ENCODE measurements at regions not wholly inside any gene's neighbourhood (a gene's known extent, or its start where the extent isn't known, plus 50 kb on each side); places are given as distances from the start of the nearest gene placed in this dataset.
A peak's percentile ranks its signal among the peaks of the same experiment; 100 is the strongest.
"Not testable (repeated sequence)": the region's sequence is repeated elsewhere in the genome, so short reads cannot be mapped to it uniquely, and the experiment has no call there.

DNA sequence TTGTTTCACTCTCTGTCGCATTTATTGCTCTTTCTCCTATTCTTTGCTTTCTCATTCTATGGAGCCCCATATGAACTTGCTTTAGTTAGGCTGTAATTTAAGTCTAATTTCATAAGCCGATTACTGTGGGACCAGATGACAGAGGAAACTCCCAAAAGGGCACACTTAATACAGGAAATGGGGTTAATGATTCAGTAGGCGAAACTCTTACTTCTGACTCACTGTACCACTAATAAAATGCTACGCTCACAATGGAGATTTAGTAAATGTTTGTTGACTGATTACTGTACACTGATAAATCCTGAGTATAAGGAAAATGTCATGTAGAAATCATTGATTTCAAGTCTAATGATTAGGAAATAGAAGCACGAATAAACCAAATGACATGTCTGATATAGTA is 276.4 kb downstream of the KLF5 start:
- peak; percentile 9 for DNase-seq (ENCODE audit: low spot score)

GRCh38 chr13:73334445-73334844 is 275.6 kb downstream of the KLF5 start:
- DNase-seq (ENCODE audit: low spot score), result no peak

GRCh38 chr13:73331556-73331955 is 272.8 kb downstream of the KLF5 start:
- no peak for DNase-seq (ENCODE audit: low spot score)

- DNase-seq (ENCODE audit: low spot score), result no peak
Observed at GRCh38 chr13:73329355-73329754, 270.6 kb downstream of the KLF5 start.

GRCh38 chr13:73327579-73327978 is 268.8 kb downstream of the KLF5 start:
- no peak for DNase-seq (ENCODE audit: low spot score)

DNA sequence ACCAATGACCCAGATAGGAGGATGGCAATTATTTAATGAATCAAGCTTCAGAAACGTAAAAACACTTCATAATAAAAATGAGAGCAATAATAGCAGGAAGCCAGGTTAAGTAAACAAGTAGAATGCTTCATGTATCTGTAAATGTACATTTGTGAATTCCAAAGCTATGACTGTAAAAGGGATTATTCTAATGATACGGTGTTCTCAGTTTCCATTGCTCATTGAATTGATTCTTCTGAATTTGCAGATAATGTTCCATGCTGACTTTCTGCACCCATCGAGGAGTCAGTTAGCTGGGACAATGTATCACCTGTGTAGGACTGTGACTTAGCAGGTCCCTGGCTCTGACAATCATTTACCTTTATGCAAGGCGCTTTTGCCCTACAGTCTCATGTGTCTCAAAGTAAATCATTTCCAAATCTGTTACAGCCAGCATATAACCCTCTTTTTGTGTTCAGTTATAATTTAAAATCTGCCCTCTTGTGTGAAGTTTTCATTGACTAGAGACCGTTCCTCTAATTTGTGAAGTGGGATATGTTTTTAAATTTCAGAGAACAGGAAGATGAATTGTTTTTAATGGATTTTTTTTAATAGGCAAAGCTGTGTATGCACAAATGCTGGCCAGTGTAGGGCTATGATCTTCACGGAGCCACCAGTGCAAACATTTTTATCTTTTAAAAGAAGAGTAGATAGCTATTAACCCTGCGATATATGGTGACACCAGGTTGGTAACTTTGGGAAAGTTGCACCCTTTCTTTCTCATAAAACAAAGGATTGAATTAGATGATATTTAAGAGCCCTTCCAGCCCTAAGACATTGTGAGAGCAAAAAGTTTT is 267.1 kb downstream of the KLF5 start:
- DNase-seq (ENCODE audit: low spot score), result no peak

DNA sequence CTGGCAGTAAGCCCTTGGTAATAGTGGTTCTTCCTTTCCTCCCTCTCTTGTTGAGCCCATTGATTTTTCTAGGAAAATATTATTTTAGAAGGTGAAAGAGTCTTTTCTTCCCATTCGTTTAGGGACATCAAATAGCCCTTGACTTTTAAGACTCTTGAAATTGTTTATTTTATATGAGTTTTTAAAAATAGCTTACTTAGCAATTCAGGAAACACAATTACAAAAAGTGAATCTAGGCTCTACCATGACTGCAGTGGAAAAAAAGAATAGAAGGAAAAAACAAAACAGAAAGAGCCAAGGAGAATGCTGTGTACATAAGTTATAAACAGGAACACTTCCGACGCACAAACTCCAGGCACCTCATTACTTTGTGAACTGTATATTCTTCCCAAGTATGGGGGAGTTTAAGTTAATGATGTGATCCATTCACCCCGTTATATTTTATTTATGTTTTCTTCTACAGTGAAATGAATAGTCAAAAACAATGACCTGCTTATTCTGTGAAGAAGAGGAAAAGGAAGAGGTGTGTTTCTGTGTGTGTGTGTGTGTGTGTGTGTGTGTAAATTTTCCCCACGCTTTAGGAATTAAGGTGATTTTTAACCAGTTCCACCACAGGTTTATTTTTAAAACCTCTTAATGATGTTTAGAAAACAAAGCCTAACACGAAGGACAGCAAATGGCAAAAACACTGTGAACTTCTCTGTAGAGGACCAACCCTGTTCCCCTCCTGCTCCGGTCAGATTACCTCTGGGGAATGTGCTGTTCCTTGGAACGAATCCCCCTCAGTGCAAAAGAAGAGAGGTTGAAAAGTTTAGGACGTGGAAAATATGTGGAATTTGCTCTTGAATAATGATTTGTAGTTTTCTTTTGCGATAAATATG is 266.3 kb downstream of the KLF5 start:
- DNase-seq (ENCODE audit: low spot score), result no peak

- DNase-seq (ENCODE audit: low spot score), result no peak
Observed at GRCh38 chr13:73323615-73324014, 264.8 kb downstream of the KLF5 start.

- no peak for DNase-seq (ENCODE audit: low spot score)
Observed at GRCh38 chr13:73321043-73321442, 262.2 kb downstream of the KLF5 start.

- no peak for DNase-seq (ENCODE audit: low spot score)
Observed at GRCh38 chr13:73317140-73317539, 258.3 kb downstream of the KLF5 start.

DNA sequence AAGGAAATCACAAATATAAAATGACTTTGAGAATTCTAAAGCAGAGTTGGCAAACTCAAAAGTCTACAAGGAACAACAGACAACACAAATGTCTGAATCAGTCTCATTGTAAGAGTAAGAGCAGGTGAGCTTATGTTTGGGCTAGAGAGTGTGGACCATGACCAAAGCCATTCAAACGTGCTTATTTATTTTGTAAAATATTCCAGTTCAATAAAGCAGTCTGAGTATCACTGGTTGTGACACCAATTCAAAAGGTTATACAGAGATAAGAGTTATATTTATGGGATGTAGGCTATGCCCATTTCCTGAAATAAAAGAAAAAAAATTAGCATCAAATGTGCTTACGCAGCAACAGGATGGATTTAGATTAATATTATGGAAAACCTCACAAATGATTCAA is 251.6 kb downstream of the KLF5 start:
- DNase-seq (ENCODE audit: low spot score), result no peak

- no peak for DNase-seq (ENCODE audit: low spot score)
Observed at GRCh38 chr13:73307481-73307880, 248.7 kb downstream of the KLF5 start.

- no peak for DNase-seq (ENCODE audit: low spot score)
Observed at GRCh38 chr13:73306688-73307087, 247.9 kb downstream of the KLF5 start.

GRCh38 chr13:73304442-73304841 is 245.6 kb downstream of the KLF5 start:
- DNase-seq (ENCODE audit: low spot score), result no peak

DNA sequence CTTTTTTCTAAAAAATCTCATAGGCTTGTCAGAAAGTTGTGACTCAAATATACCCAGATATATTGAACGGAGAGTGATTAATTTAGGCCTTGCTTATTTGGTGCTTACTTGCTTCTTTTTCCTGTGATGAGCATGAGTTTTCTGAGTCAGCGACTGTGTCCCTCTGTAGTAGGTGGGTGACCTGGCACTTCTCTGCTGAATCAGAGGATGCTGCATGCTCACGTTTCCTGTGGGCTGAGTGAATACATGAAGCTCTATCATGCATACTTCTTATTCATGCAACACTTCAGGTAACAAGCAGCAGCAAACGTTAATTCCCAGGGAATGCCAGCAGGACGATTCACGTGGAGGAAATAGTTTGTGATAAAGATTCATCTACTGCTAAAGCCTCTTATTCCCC is 245.0 kb downstream of the KLF5 start:
- DNase-seq (ENCODE audit: low spot score), result no peak

- DNase-seq (ENCODE audit: low spot score), result not testable (repeated sequence)
Observed at GRCh38 chr13:73301622-73302021, 242.8 kb downstream of the KLF5 start.

GRCh38 chr13:73300718-73301425 is 242.1 kb downstream of the KLF5 start:
- no peak for DNase-seq (ENCODE audit: low spot score)

DNA sequence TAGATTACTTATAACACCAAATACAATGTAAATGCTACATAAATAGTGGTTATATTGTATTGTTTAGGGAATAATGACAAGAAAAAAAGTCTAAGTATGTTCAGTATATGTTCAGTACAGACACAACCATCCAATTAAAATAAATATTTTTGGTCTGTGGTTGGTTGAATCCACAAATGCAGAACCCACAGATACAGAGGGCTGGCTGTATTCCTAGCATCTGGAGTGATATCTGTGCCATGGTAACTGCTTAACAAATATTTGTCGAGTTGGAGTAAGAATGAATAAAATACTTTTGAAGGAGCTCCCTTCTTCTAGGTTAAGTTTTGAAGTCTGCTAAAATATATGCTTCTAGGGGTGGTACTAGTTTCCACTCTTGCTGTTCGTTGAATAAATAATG is 241.0 kb downstream of the KLF5 start:
- no peak for DNase-seq (ENCODE audit: low spot score)

DNA sequence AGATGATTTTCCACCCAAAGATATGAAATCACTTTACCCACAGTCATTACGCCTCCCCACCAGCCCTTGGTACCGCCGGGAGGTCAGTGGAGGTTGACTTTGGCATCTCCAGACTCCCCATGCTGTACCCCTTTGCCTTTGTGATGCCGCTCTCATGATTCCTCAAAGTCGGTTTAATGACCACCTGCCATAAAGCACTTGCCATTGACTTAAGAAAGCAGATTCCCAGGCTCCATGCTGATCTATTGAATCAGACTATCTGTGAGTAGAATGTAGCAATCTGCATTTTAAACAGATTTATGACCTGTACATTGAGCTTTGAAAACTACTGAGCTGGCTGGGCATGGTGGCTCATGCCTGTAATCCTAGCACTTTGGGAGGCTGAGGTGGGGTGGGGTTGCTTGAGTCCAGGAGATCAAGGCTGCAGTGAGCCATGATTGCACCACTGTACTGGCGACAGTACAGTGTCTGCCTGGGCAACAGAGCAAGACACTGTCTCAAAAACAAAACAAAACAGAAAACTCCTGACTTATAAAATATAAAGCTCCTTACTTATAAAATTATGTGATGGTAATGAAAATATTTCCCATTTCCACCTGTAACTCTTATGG is 235.2 kb downstream of the KLF5 start:
- no peak for DNase-seq (ENCODE audit: low spot score)

- no peak for DNase-seq (ENCODE audit: low spot score)
Observed at GRCh38 chr13:73292127-73292526, 233.3 kb downstream of the KLF5 start.

- no peak for DNase-seq (ENCODE audit: low spot score)
Observed at GRCh38 chr13:73290844-73291243, 232.0 kb downstream of the KLF5 start.

DNA sequence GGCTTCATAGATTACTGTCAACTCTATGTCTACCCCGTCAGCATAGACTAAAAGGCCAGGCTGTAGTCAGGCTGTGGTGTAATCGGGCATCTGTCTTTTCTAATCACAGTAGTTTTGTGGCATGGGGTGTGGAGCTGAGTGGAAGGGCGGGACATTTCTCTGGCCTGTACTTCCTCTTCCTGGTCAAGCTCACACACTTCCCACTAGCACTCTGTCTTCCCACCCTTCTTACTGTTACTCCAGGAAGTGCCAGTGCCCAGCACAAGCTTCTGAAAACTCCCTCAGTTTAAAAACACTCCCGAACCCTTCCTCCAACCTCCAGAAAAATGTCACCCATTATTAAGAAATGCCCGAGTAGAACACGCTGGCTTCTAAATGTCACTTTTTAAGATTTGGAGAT is 229.8 kb downstream of the KLF5 start:
- DNase-seq (ENCODE audit: low spot score), result no peak

Data from COLO829 (cell line).